GM21529 (cell line): ENCODE measurements at regions not wholly inside any gene's neighbourhood (a gene's known extent, or its start where the extent isn't known, plus 50 kb on each side); places are given as distances from the start of the nearest gene placed in this dataset.

Experiments
- ATAC-seq: cut with Tn5 transposase; IDR thresholded peaks from one replicate; pipeline ENCODE4 v1.9.1; 2021; ENCODE audit not compliant: unreplicated experiment

GRCh38 chr16:64657316-64658011, 464.4 kb downstream of the CDH11 start:
- ATAC-seq = no peak

GRCh38 chr16:64656471-64656870, 465.4 kb downstream of the CDH11 start:
- ATAC-seq = no peak

GRCh38 chr16:64654178-64654577, 467.7 kb downstream of the CDH11 start:
- no peak for ATAC-seq

GRCh38 chr16:64648282-64648681, 473.6 kb downstream of the CDH11 start:
- no peak for ATAC-seq

- no peak for ATAC-seq
These were observed 480.5 kb downstream of the CDH11 start for GRCh38 chr16:64641343-64641742.

GRCh38 chr16:64638766-64639165, 483.1 kb downstream of the CDH11 start:
- ATAC-seq = no peak

- no peak for ATAC-seq
These were observed 492.2 kb downstream of the CDH11 start for GRCh38 chr16:64629622-64630021.

GRCh38 chr16:64627781-64628180, 494.1 kb downstream of the CDH11 start:
- no peak for ATAC-seq

- no peak for ATAC-seq
These were observed 494.6 kb downstream of the CDH11 start for GRCh38 chr16:64627288-64627687.

GRCh38 chr16:64626776-64627175, 495.1 kb downstream of the CDH11 start:
- no peak for ATAC-seq

GRCh38 chr16:64621616-64622015, 500.2 kb downstream of the CDH11 start:
- ATAC-seq = no peak

GRCh38 chr16:64617836-64618476, 503.9 kb downstream of the CDH11 start:
- ATAC-seq = no peak

- no peak for ATAC-seq
These were observed 506.1 kb downstream of the CDH11 start for GRCh38 chr16:64615630-64616280.

GRCh38 chr16:64596196-64596595, 525.7 kb downstream of the CDH11 start:
- ATAC-seq = no peak

GRCh38 chr16:64590513-64590912, 531.4 kb downstream of the CDH11 start:
- no peak for ATAC-seq

- ATAC-seq = no peak
These were observed 532.0 kb downstream of the CDH11 start for GRCh38 chr16:64589836-64590235.

GRCh38 chr16:64586781-64587180, 535.1 kb downstream of the CDH11 start:
- ATAC-seq = no peak

- no peak for ATAC-seq
These were observed 536.5 kb downstream of the CDH11 start for GRCh38 chr16:64585367-64585766.

- no peak for ATAC-seq
These were observed 541.3 kb downstream of the CDH11 start for GRCh38 chr16:64580558-64580957.

- no peak for ATAC-seq
These were observed 542.2 kb downstream of the CDH11 start for GRCh38 chr16:64579712-64580111.

GRCh38 chr16:64545768-64546167, 576.1 kb downstream of the CDH11 start:
- no peak for ATAC-seq

GRCh38 chr16:64544859-64545258, 577.0 kb downstream of the CDH11 start:
- ATAC-seq = no peak
